ENCODE measurements at regions not wholly inside any gene's neighbourhood (a gene's known extent, or its start where the extent isn't known, plus 50 kb on each side); places are given as distances from the start of the nearest gene placed in this dataset.
"Not testable (repeated sequence)": the region's sequence is repeated elsewhere in the genome, so short reads cannot be mapped to it uniquely, and the experiment has no call there.

DNA sequence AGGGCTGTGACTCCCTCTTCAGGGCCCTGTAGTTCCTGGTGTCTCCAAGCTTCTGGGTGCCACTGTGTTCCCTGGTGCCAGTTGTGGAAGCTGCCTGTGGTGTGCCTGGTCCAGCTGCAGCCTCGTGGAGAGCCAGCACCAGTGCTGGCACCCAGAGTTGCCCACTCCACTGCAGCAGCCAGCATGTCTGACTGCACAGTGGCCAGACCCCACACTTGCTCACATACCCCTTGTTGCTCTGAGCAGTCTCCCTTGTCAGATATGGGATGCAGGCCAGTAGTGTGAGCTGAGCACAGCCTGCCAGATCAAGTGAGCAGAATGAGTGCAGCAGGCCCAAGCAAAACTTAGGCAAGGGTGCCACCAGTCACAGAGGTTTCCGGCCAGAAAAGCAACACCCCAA, 108.6 kb downstream of the ZMAT1 start:
- no peak for DNase-seq

DNA sequence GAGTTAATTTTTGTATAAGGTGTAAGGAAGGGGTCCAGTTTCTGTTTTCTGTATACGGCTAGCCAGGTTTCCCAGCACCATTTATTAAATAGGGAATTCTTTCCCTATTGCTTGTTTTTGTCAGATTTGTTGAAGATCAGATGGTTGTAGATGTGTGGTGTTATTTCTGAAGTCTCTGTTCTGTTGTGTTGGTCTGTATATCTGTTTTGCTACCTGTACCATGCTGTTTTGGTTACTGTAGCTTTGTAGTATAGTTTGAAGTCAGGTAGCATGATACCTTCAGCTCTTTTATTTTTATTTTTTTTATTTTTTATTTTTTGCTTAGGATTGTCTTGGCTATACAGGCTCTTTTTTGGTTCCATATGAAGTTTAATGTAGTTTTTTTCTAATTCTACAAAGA, 114.1 kb downstream of the ZMAT1 start:
- not testable (repeated sequence) for DNase-seq

DNA sequence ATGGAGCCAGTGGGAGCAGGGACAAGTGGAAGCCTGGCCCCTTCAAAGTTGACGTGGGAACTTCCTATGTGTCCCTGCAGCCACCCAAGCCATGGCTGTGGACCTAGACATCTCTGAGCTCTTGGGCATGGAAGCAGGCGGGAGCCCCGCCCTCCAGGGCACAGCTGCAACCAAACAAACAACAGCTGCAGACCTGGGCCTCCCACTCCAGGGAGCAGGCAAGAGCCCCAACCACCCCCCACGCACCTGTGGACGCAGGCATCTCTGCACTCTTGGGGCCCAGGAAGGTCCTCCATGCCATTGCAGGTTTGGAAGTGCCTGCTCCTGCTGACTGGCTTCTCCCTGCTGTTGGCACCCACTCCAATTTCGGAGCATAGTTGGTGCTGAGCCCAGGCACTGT, 118.6 kb downstream of the ZMAT1 start:
- no peak for DNase-seq

DNA sequence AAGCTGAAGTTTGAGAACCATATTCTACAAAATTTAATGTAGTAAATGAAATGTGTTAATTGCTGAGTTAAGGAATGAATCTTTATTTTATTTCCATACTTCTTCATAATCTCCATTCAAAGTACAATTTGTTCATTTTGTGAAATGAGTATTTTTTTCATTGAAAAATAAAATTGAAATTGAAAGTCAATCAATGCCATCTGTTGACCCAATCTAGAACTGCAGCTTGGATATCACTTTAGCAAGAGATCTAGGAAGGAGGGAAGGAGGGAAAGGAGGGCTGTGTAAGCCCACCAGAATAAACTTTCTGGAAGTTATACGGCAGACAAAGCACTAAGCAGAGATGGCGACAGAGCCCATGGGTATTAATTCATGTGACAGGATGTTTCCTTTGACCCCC, 128.4 kb downstream of the ZMAT1 start:
- peak; percentile 4 for DNase-seq

DNA sequence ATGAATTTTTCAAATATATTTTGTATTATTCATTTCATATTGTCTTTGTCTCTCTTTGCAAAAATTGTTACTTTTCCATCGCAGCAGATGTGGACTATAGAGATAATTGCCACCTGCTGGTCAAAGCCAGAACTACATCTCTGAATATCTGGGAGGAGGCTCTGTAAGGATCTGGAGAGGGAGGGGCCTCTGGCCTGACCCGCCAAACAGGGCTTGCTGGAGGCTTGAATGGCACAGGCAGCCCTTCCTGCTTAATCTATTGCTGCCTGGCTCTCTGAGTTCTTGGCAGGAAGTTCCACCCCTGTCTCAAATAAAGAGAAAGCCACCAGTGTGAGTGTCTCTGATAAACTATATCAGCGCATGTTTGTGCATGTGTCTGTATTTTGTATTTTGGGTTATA, 132.4 kb downstream of the ZMAT1 start:
- peak; percentile 93 for DNase-seq

DNA sequence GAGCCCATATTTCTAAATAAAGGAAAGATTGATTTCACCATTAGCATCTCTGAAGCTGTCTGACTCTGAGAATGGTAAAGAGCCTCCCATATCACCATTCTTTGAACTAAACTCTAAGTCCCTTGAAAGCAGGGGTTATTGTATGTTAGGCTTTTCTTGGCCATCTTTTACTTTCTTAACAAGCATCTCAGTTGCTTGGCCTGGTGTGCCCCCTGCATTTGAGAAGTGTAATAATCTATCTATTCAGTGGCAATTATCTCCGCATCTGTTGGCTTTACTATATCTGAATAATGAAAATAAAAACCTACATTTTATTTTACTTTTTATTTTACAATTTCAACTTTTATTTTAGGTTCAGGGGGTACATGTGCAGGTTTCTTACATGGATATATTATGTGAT, 128.3 kb upstream of the ARMCX2 start:
- no peak for DNase-seq

DNA sequence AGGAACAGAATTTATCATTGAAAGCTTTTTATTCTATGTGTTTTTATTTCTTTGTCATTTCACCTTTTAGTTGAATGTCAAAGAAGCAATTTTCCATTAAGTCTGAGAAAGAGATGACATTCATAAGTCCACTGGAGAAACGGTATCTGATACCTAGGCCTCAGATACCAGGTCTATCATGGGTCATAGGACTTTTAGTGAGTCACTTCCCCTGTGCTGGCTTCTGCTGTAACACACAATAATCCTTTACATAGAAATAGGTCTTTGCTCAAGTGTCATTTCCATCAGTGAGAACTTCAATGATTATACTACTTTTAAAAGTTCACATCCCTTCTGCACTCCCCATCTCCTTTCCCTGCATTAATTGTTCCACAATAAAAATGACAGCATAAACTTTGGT, 125.5 kb upstream of the ARMCX2 start:
- DNase-seq: no peak

DNA sequence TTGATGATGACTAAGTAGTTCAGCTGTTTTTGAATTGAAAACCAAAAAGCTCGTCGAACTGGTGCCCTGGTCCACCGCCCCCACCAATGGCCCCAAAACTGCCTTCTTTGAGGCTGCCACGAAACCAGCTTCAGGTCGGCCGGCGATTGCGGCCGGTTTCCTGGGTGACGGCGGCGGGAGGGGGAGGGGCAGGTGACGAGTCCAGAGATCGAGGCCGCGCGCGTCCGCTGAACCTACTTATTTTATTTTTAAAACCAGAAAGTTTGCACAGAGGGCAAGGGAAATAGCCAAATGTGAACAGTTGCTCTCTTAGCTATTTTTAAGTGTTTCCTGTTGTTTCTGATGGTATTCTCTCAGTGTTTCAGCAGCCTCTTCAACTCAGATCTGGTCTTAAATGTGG, 120.8 kb upstream of the ARMCX2 start:
- DNase-seq: not testable (repeated sequence)

DNA sequence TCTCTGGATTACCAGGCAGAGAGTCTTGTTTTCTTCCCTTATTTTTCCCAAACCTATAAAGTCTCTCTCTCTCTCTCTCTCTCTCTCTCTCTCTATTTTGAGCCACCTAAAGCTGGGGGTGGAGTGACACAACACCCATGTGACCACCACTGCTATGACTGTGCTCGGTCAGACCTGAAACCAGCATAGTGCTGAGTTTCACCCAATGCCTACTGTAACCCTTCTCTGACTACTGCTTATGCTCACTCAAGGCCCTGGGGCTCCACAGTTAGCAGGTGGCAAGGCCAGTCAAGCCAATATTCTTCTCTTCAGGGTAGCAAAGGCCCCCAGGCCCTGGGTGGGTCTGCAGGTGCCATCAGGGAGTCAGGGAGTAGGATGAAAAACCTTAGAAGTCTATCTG, 114.7 kb upstream of the ARMCX2 start:
- no peak for DNase-seq

DNA sequence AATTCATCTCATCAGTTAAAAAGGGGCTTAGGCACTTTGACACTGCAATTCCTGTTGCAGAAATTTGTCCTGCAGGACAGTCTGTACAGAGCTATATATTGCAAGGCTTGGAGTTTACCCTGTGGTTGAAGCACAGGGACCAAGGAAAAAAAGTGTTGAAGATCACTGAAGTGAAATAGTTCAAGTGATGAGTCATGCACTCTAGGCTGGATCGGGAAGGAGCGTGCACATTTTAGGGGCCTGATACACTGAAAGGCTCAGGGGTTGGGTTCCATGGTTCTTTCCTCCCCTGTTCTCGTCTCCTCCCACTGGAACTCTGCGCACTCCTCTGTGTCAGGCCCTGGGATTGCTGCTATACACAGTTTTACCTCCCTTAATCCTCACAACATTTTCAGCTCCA, 104.9 kb upstream of the ARMCX2 start:
- DNase-seq: no peak

DNA sequence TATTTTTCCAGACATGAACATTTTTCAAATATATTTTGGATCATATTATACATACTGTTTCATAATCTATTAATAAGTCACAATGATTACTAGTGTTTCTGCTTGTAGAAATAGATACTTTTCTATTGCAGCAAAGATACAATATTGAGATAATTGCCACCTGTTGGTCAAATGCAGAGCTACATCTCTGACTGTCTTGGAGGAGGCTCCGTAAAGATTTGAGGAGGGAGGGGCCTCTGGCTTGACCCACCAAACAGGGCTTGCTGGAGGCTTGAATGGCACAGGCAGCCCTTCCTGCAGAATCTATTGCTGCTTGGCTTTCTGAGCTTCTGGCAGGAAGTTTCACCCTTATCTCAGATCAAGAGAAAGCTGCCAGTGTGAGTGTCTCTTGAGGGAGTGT, 99.3 kb upstream of the ARMCX2 start:
- DNase-seq: peak; percentile 20

DNA sequence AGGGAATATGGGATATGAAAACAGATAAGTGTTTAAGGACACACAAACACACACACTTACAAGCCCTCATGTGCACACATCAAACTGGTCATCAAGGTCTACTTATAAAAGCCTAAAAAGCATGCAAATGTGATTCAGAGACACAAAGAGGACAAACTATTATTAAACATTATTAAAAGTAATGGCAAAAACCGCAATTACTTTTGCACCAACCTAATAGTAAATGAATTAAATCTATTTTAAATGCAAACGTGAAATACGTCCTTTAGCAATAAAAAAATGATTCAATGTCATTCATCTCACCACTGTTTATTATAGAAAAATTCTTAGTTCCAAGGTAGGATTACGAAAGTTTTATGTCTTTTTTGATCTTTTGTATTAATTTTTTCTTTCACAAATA, 91.1 kb upstream of the ARMCX2 start:
- DNase-seq: no peak

DNA sequence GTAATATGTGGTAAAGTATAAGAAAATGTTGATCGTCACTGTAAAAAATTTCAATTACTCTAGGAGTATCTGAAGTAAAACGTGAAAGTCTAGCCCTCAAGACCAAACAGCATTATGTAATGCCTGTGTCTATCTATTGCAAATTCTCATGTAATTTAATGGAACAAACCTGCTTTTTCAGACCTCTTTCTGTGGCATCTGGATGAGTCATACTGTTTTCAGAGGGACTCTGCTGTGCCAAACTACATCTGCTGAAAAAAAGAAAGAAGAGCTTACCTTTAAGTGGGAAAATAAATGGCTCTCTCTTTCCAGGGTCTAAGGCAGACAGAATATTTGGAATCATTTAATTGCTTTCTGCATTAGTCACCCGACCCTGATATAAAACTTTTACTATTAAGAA, 89.8 kb upstream of the ARMCX2 start:
- no peak for DNase-seq

DNA sequence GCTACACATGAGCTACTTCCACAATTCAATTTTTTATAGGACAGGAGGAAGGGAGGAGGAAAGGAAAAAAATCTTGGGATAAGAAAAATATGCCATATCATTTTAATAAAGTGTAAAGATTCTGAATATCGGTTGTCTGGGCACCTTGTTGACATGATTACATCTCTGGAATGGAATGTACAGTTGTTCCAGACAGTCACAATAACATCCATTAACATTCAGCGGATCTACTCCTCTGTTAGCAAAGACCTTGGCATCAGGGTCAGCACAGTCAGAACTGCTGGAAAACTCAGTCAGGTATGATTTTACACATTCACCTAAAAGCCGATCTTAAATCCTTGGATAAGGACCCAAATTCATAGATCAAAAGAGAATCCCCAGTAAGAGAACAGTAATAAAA, 85.4 kb upstream of the ARMCX2 start:
- no peak for DNase-seq

DNA sequence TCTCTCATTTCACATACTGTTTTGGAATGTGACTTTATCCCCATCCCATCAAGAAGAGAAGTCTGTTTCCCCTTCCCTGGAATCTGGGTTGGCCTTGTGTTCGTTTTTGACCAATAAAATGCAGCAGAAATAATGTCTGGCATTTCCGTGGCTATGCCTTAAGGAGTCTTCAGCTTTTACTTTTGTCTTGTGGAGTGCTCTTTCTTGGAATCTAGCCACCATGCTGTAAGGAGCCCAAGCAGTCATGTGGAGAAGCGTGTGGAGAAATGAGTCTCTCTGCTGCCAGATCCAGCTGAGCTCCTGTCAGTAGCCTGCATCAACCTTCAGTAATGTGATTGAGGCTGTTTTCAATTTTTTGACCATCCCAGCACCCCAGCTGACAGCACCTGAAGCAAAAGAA, 84.4 kb upstream of the ARMCX2 start:
- no peak for DNase-seq

DNA sequence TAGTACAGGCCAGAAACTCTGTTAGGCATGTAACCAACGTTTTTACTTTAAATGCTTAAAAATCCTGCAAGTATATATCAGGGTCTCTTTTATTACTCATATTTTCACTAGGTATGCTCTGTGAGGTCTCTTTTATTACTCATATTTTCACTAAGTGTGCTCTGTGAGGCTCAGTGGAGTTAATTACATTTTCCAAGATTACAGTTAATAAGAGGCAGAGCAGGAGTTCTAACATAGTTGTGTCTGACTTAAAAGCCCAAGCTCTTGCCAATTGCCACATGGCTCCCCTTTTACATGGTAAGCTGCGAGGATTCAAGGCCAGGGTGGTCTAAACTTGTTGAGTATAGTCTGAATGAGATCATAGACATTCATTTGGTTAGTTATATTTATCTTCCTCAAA, 81.0 kb upstream of the ARMCX2 start:
- DNase-seq: no peak

DNA sequence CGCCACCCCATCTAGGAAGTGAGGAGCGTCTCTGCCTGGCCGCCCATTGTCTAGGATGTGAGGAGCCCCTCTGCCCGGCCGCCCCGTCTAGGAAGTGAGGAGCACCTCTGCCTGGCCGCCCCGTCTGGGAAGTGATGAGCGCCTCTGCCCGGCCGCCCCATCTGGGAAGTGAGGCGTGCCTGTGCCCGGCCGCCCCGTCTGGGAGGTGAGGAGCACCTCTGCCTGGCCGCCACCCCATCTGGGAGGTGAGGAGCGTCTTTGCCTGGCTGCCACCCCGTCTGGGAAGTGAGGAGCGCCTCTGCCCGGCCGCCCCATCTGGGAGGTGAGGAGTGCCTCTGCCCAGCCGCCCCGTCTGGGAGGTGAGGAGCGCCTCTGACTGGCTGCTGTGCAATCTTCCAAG, 79.2 kb upstream of the ARMCX2 start:
- DNase-seq: not testable (repeated sequence)

DNA sequence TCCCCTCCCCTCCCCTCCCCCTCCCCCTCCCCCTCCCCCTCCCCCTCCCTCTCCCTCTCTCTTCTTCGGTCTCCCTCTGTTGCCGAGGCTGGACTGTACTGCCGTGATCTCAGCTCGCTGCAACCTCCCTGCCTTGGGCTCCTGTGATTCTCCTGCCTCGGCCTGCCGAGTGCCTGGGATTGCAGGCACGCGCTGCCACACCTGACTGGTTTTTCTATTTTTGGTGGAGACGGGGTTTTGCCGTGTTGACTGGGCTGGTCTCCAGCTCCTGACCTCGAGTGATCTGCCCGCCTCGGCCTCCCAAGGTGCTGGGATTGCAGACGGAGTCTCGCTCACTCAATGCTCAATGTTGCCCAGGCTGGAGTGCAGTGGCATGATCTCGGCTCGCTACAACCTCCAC, 78.8 kb upstream of the ARMCX2 start:
- not testable (repeated sequence) for DNase-seq

DNA sequence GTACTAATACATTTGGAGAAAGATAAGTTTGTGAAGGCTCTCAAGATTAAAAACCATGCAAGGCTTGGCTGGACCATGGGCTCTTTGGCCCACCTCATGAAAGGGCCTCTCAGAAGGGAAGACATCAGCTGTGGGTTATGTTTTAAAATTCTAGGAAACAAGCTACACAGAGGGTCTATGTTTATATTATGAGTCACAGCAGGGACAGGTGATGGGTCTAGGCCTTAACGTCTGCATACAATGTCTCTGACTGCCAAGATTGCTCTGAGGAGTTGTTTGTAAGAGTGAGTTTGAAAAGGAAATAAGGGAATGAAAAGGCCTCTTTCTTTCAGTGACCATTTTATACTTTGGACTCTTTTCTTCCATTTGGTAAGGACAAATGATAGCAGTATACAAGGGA, 77.0 kb upstream of the ARMCX2 start:
- no peak for DNase-seq

DNA sequence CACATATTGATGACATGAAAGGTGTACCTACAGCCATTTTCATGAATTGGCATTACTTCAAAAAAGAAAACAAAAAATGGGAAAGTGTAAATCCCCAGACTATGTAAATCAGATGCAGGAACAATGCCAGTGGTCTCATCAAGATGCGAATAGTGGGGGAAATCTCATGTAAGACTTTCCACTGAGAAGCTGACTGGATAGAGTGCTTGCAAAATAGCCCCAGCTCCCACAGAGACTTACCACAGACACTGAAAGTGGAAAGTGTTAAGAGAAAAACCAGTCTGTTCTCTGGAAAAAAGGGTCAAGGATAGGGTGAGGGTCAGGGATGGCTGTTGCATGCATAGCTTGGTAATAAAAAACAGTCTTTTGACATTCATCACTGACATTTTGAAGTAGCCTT, 73.2 kb upstream of the ARMCX2 start:
- DNase-seq: no peak

DNA sequence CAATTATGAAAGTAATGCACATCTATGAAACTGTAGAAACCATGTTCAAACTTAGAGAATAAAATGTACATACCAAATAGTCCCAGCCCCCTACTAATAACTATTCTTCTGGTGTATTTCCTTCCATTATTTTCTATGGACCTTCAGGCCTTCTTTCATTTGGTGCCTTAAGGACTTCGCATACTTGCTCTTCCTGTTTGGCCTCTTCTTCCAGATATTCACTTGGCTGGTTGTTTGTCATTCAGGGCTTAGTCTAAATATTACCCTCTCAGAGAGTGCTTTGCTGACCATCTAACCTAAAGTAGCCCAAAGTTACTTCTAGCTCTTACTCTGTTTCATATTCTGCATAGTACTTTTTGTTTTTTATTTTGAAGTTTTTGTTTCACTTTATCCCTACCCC, 70.3 kb upstream of the ARMCX2 start:
- no peak for DNase-seq

All from left kidney (tissue), 1 donor.